ENCODE measurements at regions not wholly inside any gene's neighbourhood (a gene's known extent, or its start where the extent isn't known, plus 50 kb on each side); places are given as distances from the start of the nearest gene placed in this dataset.
"Not testable (repeated sequence)": the region's sequence is repeated elsewhere in the genome, so short reads cannot be mapped to it uniquely, and the experiment has no call there.

DNA sequence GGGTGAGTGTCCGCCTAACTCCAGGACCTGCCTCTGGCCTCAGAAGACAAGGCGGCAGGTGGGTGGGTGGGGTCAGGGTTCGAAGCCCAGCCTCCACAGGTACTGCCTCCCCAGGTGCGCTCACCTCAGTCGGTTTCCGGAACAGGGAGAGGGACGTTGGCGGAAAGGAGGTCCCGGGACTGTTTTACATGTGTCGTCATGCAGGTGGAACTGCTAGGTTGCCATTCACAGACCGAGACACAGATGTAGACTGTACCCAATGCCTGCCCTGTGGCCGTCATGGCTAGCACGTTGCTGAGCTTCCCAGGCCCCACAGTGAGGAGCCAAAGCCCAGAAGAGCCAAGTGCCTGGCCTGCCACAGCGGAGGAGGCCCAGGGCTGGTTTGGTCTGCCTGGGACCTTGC lies 284.0 kb upstream of the HS6ST1 start:
- no peak for DNase-seq

DNA sequence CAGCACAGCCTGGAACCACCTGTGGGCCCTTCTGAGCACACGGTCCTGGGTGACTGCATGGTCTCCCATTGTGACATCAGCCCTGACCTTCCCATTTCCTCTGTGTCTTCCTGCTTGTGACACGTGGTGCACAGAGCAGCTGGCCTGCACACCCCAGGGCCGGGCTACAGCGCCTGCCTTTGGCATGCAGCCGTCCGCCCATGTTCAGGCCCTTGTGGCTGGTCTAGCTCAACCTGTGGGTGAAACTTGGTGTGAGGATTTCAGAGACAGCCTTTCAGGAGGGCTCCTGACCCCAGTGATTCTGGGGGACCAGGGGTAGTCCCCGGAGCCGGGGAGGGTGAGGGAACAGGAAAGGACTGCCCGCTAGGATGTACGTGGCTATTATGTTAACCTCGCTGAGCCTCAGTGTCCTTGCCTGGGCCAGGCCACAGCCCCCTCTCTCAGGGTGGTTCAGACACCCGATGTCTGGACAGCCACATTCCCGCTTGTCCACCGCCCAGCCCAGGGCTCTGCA lies 284.8 kb upstream of the HS6ST1 start:
- no peak for DNase-seq

DNA sequence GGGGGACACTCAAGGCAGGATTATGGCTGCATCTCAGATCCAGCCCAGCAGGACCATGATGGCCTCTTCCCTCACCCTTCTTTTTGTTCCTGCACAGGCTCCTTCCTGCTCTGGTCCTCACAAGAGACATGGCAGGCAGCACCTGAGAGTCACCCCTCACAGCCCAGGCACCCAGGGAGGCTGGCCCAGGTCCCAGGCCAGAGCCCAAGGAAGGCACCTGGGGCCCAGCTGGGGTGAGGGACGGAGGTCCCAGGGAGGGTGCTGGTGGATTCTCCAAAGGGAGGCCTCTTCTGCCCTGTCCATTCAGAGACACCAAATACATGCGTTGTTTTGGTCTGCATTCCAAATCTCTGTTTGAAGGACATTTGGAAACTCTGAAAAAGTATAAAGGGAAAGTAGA lies 285.4 kb upstream of the HS6ST1 start:
- DNase-seq, result no peak

DNA sequence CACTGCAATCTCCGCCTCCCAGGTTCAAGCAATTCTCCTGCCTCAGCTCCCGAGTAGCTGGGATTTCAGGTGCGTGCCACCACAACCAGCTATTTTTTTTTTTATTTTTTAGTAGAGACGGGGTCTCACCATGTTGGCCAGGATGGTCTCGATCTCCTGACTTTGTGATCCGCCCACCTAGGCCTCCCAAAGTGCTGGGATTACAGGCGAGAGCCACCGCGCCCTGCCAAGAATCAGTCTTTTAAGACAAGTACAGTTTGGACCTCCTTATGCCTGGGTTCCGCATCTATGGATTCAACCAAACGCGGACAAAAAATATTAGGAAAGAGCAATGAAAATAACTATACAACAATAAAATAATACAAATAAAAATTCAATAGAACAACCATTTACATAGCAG lies 285.9 kb upstream of the HS6ST1 start:
- DNase-seq, result not testable (repeated sequence)

- DNase-seq, result no peak
Measured at GRCh38 chr2:128605421-128605820, 286.8 kb upstream of the HS6ST1 start.

- DNase-seq, result no peak
Measured at GRCh38 chr2:128605931-128606330, 287.3 kb upstream of the HS6ST1 start.

DNA sequence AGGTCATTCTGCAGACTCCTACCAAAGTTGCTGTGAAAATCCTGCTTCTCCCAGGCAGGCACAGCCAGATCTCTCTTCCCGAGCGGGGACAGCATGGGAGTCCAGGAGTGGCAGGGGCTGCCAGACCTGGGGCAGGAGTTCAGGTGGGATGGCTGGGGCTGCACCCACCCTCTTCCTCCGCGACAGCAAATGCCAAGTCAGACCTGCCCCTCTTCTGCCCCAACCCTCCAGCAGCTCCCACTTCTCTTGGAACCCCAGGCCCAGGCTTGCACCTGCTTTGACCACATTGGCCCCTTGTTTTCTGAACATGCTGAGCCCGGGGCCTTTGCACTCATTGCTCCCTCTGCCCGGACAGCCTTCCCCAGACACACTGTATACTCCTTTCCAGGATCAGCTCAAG lies 288.2 kb upstream of the HS6ST1 start:
- DNase-seq, result no peak

DNA sequence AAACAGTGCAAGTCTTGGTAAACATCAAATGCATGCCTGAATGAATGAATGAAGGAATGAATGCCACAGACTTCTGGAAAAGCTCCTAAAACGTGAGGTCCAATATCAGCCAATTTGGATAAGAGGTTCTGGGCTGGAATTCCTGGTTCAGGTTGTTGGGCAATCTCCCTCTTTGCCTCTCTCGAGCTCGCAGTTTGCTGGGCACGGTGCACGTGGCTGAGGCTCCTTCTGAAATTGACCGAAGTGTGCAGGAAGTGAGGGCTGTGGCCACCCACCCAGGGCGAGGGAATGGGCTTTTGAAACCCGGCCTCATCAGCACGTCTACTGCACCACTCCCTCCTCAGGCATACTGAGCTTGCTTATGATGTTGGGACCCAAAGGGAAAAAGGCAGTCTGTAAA lies 288.8 kb upstream of the HS6ST1 start:
- no peak for DNase-seq

DNA sequence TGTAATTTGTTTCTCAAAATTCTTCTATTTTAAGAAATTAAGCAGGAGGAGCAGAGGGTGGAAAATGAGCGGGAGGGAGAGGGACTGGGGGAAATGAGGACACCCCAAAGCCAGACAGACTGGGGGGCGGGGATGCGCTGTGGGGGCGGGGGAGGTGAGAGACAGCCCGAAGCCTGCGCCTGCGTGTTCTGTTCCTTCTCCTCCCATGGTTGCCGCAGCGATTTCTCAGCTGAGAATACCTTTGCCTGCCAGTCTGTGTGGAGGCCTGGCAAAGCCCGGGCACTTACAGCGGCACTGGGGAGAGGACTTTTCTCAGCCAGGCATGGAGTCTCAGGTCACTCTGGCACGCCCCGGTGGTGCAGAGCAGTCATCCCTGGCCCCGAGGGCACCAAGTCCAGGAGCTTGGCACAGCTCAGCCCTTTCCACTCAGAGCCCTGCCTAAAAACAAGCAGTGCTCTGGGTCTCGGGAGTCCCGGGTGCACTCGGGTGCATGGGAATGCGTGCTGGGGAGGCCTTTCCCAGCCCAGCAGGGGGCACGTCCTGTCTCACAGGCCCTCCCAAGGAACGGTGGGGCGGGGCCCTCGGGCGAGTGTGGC lies 289.3 kb upstream of the HS6ST1 start:
- DNase-seq, result no peak

GRCh38 chr2:128608921-128609880 lies 290.5 kb upstream of the HS6ST1 start:
- no peak for DNase-seq

GRCh38 chr2:128610496-128610895 lies 291.8 kb upstream of the HS6ST1 start:
- no peak for DNase-seq

DNA sequence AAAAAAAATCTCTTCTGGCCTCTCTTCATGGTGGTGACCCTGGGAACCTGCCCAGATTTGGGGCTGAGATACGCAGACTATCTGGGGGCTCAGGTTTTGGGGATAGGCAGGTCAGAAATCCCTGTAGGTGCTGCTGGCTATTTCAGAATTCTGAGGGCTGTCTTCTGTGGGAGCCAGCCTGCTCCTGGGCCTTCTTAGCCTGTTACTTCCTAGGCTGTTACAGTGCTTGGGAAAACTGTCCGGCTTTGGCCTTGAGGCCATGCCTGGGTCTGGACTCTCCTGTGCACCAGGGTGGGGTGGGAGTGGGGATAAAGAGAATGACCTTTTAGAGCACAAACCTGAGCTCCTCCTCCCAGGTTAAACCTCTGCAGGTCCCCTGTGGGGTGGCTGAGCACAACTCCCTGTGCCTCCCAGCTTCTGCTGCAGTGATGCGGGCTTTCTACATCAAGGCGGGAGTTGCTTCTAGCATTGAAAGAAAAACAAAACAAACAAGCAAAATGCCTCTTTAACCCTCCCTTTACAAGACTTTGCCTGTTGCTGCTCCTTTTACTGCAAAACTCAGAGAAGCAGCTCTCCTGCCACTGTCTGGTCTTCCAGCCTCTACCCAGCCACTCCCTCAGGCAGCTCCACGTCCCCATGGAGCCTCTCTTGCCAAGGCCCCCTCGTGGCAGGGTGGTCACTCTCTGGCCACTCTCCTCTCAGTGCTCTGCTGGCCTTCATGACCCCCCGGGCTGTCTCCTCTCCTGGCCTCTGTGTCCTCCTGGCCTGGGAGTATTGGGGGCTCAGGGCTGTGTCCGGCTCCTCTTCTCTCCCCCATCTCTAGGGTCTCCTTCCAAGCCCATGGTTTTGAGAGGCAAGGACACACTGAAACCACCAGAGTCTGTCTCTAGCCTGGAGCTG lies 293.0 kb upstream of the HS6ST1 start:
- no peak for DNase-seq

DNA sequence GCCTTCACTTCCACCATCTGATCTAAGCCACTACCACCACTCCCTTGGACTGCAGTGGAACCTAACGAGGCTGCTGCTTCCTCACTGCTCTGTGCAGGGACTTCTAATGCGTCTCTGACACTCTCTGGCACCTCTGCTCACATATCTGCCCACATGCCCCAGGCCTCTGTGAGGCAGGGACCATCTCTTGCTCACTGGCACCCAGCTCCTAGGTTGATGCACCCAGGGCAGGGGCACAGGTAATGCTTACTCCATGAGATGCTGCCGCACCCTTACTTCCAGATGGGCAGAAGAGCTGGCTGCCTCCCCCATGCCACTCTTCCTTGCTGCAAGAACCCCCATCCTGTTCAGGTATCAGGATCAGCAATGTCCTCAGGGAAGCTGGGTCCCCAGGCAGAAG lies 294.0 kb upstream of the HS6ST1 start:
- no peak for DNase-seq

DNA sequence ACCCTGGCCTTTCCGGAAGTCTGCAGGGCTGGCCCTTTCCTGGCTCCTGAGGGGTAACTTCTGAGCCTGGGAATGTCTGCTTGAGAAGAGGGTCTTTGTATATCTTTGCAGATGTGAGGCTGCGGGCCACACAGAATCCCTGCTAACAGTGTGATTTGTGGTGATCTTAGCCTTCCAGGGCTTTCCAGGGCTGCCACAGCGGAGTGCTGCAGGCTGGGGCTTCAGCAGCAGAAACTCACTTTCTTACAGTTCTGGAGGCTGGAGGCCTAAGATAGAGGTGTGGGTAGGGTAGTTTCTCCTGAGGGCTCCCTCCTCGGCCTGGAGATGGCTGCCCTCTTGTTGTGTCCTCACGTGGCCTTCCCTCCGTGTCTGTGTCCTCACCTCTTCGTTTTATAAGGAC lies 294.7 kb upstream of the HS6ST1 start:
- DNase-seq, result no peak

GRCh38 chr2:128613876-128614275 lies 295.2 kb upstream of the HS6ST1 start:
- no peak for DNase-seq

DNA sequence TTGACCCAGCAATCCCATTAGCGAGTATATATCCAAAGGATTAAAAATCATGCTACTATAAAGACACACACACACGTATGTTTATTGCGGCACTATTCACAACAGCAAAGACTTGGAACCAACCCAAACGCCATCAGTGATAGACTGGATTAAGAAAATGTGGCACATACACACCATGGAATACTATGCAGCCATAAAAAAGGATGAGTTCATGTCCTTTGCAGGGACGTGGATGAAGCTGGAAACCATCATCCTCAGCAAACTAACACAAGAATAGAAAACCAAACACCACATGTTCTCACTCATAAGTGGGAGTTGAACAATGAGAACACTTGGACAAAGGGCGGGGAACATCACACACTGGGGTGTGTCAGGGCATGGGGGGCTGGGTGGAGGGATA lies 296.2 kb upstream of the HS6ST1 start:
- not testable (repeated sequence) for DNase-seq

GRCh38 chr2:128615571-128615970 lies 296.9 kb upstream of the HS6ST1 start:
- no peak for DNase-seq

DNA sequence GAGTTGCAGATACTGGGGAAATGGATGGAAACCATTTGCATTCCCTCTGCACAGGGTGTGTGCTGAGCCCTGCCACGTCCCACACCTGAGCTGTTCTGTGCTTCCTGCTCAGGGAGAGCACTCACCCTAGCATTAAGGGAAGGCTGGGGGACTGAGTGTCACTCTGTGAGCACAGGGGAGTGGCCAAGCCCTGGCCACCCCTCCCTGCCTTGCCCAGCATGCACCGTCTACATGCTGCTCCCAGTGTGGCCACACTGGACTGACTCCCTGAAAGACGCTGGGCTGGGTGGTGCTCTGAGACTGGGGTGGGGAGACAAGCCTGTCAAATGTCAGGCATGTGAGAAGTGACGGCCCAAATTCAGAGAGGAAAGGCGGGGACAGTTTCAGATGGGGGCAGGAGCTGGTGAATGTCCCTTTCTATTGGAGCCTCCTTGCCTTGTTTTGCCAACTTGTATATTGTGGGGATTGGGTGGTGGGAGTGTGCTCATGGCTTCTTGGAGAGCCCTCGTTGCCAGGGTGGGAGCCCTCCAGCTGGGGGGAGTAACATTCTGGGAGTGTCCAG lies 298.4 kb upstream of the HS6ST1 start:
- DNase-seq, result no peak

DNA sequence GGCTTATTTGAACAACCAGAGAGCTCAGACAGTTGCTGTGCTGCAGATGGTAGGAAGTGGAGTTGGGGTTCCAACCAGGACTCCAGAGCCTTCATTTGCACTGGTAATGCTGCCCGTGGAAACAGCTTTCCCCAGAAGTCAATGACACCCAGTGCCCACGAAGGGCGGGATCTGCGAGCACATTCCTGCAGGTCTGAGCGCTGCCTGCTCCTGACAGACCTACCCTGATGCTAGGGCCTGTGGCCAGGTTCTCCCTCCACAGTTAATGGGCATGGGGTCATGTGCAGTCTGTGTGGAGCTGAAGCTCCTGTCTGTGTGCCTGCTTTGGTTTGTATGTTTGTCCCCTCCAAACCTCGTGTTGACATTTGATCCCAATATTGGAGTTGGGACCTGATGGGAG lies 299.0 kb upstream of the HS6ST1 start:
- no peak for DNase-seq

DNA sequence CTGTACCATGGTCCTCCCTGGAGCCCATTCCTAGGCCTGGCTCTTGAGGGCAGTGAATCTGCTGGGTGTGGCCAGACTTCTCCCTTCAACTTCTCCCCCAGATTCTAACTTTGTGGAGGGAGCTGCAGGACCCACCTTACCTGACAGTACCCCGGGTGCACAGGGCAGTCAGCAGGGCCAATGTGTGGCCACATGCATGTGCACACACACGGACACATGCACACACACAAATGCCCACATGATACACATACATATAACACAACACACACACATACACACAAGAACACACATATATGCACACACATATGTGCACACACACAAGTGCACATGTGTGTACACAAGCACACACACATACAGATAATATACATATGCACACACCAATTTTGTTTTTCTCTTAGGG lies 300.0 kb upstream of the HS6ST1 start:
- no peak for DNase-seq

DNA sequence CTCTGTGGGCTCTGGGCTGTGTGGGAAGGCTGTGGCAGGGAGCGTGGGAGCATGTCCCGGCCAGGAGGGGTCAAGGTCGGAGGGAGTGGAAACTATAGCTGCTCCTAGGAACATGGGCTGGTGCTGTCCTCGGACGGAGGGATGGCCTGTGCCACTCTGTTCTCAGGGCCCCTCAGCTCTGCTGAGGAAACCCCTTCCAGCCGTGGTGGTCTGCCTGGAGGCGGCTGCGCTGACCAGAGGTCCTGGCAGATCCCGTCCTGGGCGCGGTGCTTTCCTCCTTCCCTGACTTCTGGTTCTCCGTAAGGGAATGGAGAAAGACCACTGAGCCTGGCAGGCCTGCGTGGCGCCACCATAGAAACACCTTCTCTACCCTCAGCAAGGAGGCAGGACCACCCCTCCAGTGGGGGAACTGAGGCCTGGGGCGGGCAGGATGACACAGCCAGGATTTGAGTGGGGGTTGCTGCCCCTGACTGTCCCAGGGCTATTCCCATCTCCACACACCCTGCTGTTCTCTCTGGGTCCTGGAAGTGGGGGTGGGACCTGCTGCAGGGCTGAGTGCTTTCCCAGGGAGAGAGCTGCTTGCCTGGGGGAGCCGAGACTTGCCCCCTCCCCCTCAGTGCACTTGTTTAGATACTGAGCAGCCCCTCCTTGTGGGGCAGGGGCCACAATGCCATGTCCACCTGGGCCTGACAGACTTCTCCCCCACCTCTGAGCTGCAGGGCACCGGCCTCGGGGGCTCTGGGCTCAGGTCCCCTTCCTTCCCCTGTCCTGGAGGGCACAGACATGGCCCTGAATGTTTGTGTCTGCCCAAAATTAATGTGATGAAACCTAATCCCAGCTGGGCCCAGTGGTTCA lies 301.0 kb upstream of the HS6ST1 start:
- DNase-seq, result no peak

GRCh38 chr2:128621074-128621473 lies 302.4 kb upstream of the HS6ST1 start:
- no peak for DNase-seq

All from DMS79 (cell line).